ENCODE measurements at regions not wholly inside any gene's neighbourhood (a gene's known extent, or its start where the extent isn't known, plus 50 kb on each side); places are given as distances from the start of the nearest gene placed in this dataset.
A peak's percentile ranks its signal among the peaks of the same experiment; 100 is the strongest.

- TF ChIP-seq GATAD2B (conservative IDR thresholded peaks at IDR 0.05; ENCODE audit: low read depth) (no peak), IKZF2 (IDR thresholded peaks at IDR 0.05) (peak; percentile 26 to 70; a peak in 2 of 4 replicates), BACH1 (IDR thresholded peaks at IDR 0.05; ENCODE audit: borderline replicate concordance) (0 out of 2 replicates have a peak, but pooled peaks have one; percentile 26), POLR2A (IDR thresholded peaks at IDR 0.05; ENCODE audit: low read depth, low read length) (no peak), PKNOX1 (IDR thresholded peaks at IDR 0.05) (0 out of 2 replicates have a peak, but pooled peaks have one; percentile 5), CTCF (IDR thresholded peaks at IDR 0.05 in 2 of 3, conservative IDR thresholded peaks at IDR 0.05 in 1 of 3; ENCODE audit: control insufficient read depth in 2 of 3, extremely low read depth in 1 of 3, insufficient read depth in 1 of 3, low read depth in 3 of 3, low read length in 3 of 3) (no peak), SIX5 (IDR thresholded peaks at IDR 0.05; ENCODE audit: low read depth, low read length, severe bottlenecking) (no peak), EP300 (IDR thresholded peaks at IDR 0.05; ENCODE audit: borderline replicate concordance in 1 of 2, control insufficient read depth in 1 of 2, low read depth in 2 of 2, low read length in 2 of 2) (0 out of 4 replicates have a peak, but pooled peaks of 1 of the 2 experiments have one; percentile 22)
These were observed 631.7 kb downstream of the TFAP2B start (continued) for GRCh38 chr6:51450248-51450957.

- no peak overlapping the region for H3K4me3 ChIP-seq
- FAIRE-seq (no peak), DNase-seq (ENCODE audit: low read depth, low spot score) (no peak), ATAC-seq (peak; percentile 64)
- in situ Hi-C loops (cut with MboI) (no loop called here), intact Hi-C loops (cut with micrococcal nuclease; ENCODE audit: unreplicated experiment) (loop anchor here (10.0 kb wide), 1 partner anchor 486 kb away; no protein-coding TSS in a partner anchor)
- TF ChIP-seq ZBTB11 (CRISPR knock-in tag; IDR thresholded peaks at IDR 0.05) (no peak), MTA2 (IDR thresholded peaks at IDR 0.05; ENCODE audit: low read depth) (peak; percentile 8)
- no peaks in the 10 kb centered on the region for H3K4me1 ChIP-seq (ENCODE audit: control insufficient read depth, insufficient read depth, low read length)
- H3K4me2 ChIP-seq (ENCODE audit: control insufficient read depth, insufficient read depth): no peak overlapping the region
- ChIA-PET RAD21 (ENCODE audit: unreplicated experiment) (interaction anchor here (0.9 kb wide), 1 partner anchor 9 kb away, joined by 3 read pairs; no protein-coding TSS in a partner anchor), CTCF (interaction anchor here (1.3 to 2.6 kb wide), 2 partner anchors 12 to 47 kb away, joined by 3 to 8 read pairs; no protein-coding TSS in a partner anchor), POLR2A (no interaction called here), SMC1A (ENCODE audit: uncharacterized antibody, unreplicated experiment) (interaction anchor here (0.5 to 2.0 kb wide), 6 partner anchors 10 to 139 kb away, joined by 3 to 14 read pairs (median 4); no protein-coding TSS in a partner anchor)
- H3K9me3 ChIP-seq (replicated peaks; ENCODE audit: control insufficient read depth, insufficient read depth, low read length): no peaks in the 10 kb centered on the region
- WGBS (ENCODE audit: insufficient coverage, insufficient replicate concordance, low lambda C conversion rate, missing lambda C conversion rate): 0% methylated on average over 1 of the region's 1 CpG
- H3K9ac ChIP-seq (ENCODE audit: control insufficient read depth, insufficient read depth, low read length): no peak overlapping the region
- H3K27me3 ChIP-seq (replicated peaks in 1 of 2; ENCODE audit: control insufficient read depth in 2 of 2, insufficient read depth in 2 of 2, low read length in 1 of 2): no peaks in the 10 kb centered on the region
- no peaks in the 10 kb centered on the region for H3K36me3 ChIP-seq (ENCODE audit: control insufficient read depth in 2 of 2, insufficient read depth in 2 of 2, low read length in 1 of 2)
- BruUV-seq (replicated peaks): no TSS peak
- H4K20me1 ChIP-seq (ENCODE audit: control insufficient read depth, insufficient read depth): no peaks in the 10 kb centered on the region
- H2AFZ ChIP-seq (ENCODE audit: control insufficient read depth, low read depth, low read length): no peak overlapping the region
- no peaks in the 10 kb centered on the region for H3K79me2 ChIP-seq (ENCODE audit: control insufficient read depth, insufficient read depth, low read length)
- no peak overlapping the region for H3K27ac ChIP-seq (ENCODE audit: control insufficient read depth, insufficient read depth)
These were observed 632.3 kb downstream of the TFAP2B start for GRCh38 chr6:51450958-51451357.

Measured in GM12878 (cell line).